ENCODE measurements at regions not wholly inside any gene's neighbourhood (a gene's known extent, or its start where the extent isn't known, plus 50 kb on each side); places are given as distances from the start of the nearest gene placed in this dataset.

- no peaks in the 10 kb centered on the region for H3K9me3 ChIP-seq (ENCODE audit: control insufficient read depth, low read depth, low read length)
- no peak overlapping the region for H3K4me2 ChIP-seq (ENCODE audit: control insufficient read depth, extremely low read depth, insufficient read depth, low read depth, low read length)
- TF ChIP-seq CTCF (optimal IDR thresholded peaks at IDR 0.05 in 1 of 3, IDR thresholded peaks at IDR 0.05 in 1 of 3, conservative IDR thresholded peaks at IDR 0.05 in 1 of 3; ENCODE audit: extremely low read depth in 1 of 3, insufficient read depth in 2 of 3, low read length in 3 of 3) (no peak), EZH2 (IDR thresholded peaks at IDR 0.05; ENCODE audit: low read length) (no peak)
- no peak overlapping the region for H3K9ac ChIP-seq (ENCODE audit: control insufficient read depth, extremely low read depth, insufficient read depth, low read length)
- no peaks in the 10 kb centered on the region for H3K9me1 ChIP-seq (ENCODE audit: control insufficient read depth, extremely low read depth, insufficient read depth, low read length)
- H3K4me1 ChIP-seq (ENCODE audit: control insufficient read depth, extremely low read depth, insufficient read depth, low read length) = no peaks in the 10 kb centered on the region
- no peaks in the 10 kb centered on the region for H3K79me2 ChIP-seq (ENCODE audit: control insufficient read depth, insufficient read depth, low read length)
- FAIRE-seq = no peak
- H3K4me3 ChIP-seq (ENCODE audit: control insufficient read depth in 2 of 3, extremely low read depth in 1 of 3, insufficient read depth in 2 of 3, low read depth in 1 of 3, low read length in 3 of 3) = no peak overlapping the region
- H2AFZ ChIP-seq (ENCODE audit: control insufficient read depth, low read length) = no peak overlapping the region
- H3K27ac ChIP-seq (ENCODE audit: control insufficient read depth, insufficient read depth, low read length) = no peak overlapping the region
- H3K27me3 ChIP-seq (ENCODE audit: control insufficient read depth, extremely low read depth, insufficient read depth, low read length) = no peaks in the 10 kb centered on the region
- H4K20me1 ChIP-seq (ENCODE audit: control insufficient read depth, extremely low read depth, insufficient read depth, low read length) = no peaks in the 10 kb centered on the region
- H3K36me3 ChIP-seq (ENCODE audit: control insufficient read depth in 2 of 2, extremely low read depth in 1 of 2, insufficient read depth in 2 of 2, low read length in 2 of 2) = no peaks in the 10 kb centered on the region
- dilution Hi-C loops (cut with MboI; ENCODE audit: extremely low pct_ligation_motif_present, low sequenced_read_pairs) = no loop called here
- no peak for DNase-seq (ENCODE audit: low read depth, low spot score)
These were observed 716.5 kb upstream of the LRATD1 start for GRCh38 chr2:13916066-13916465.

DNA sequence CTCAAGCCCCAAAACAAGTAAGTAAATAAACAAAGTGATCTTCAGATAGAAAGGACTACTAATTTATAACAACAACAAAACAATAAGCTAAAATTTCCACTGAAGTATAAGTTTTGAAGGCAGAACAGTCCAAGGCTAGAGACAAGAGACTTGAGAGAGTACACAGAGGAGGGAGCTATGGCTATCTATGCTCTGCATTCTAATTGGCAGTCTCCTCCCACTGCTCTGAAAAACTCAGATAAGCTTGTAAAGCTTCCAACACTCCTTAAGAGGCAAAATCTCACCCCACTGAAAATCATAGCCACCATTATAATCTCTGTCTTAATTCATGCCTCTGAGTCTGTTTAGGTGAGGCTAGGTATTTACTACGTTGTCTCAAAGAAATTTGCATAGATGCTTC is 714.6 kb upstream of the LRATD1 start:
- no peak overlapping the region for H3K4me3 ChIP-seq (ENCODE audit: control insufficient read depth in 2 of 3, extremely low read depth in 1 of 3, insufficient read depth in 2 of 3, low read depth in 1 of 3, low read length in 3 of 3)
- H3K9ac ChIP-seq (ENCODE audit: control insufficient read depth, extremely low read depth, insufficient read depth, low read length) = no peak overlapping the region
- no peak for FAIRE-seq
- H3K27me3 ChIP-seq (ENCODE audit: control insufficient read depth, extremely low read depth, insufficient read depth, low read length) = no peaks in the 10 kb centered on the region
- H3K9me1 ChIP-seq (ENCODE audit: control insufficient read depth, extremely low read depth, insufficient read depth, low read length) = no peaks in the 10 kb centered on the region
- H2AFZ ChIP-seq (ENCODE audit: control insufficient read depth, low read length) = no peak overlapping the region
- H3K4me1 ChIP-seq (ENCODE audit: control insufficient read depth, extremely low read depth, insufficient read depth, low read length) = no peaks in the 10 kb centered on the region
- no peak for DNase-seq (ENCODE audit: low read depth, low spot score)
- no peak overlapping the region for H3K27ac ChIP-seq (ENCODE audit: control insufficient read depth, insufficient read depth, low read length)
- no peak overlapping the region for H3K4me2 ChIP-seq (ENCODE audit: control insufficient read depth, extremely low read depth, insufficient read depth, low read depth, low read length)
- TF ChIP-seq EZH2 (IDR thresholded peaks at IDR 0.05; ENCODE audit: low read length) (no peak), CTCF (optimal IDR thresholded peaks at IDR 0.05 in 1 of 3, IDR thresholded peaks at IDR 0.05 in 1 of 3, conservative IDR thresholded peaks at IDR 0.05 in 1 of 3; ENCODE audit: extremely low read depth in 1 of 3, insufficient read depth in 2 of 3, low read length in 3 of 3) (no peak)
- no peaks in the 10 kb centered on the region for H3K36me3 ChIP-seq (ENCODE audit: control insufficient read depth in 2 of 2, extremely low read depth in 1 of 2, insufficient read depth in 2 of 2, low read length in 2 of 2)
- H3K9me3 ChIP-seq (ENCODE audit: control insufficient read depth, low read depth, low read length) = no peaks in the 10 kb centered on the region
- dilution Hi-C loops (cut with MboI; ENCODE audit: extremely low pct_ligation_motif_present, low sequenced_read_pairs) = no loop called here
- H4K20me1 ChIP-seq (ENCODE audit: control insufficient read depth, extremely low read depth, insufficient read depth, low read length) = no peaks in the 10 kb centered on the region
- no peaks in the 10 kb centered on the region for H3K79me2 ChIP-seq (ENCODE audit: control insufficient read depth, insufficient read depth, low read length)
